ENCODE measurements at regions not wholly inside any gene's neighbourhood (a gene's known extent, or its start where the extent isn't known, plus 50 kb on each side); places are given as distances from the start of the nearest gene placed in this dataset.

GRCh38 chr20:40809361-40809760, 120.3 kb upstream of the MAFB start:
- no peaks in the 10 kb centered on the region for H3K36me3 ChIP-seq
- H3K27ac ChIP-seq = no peak overlapping the region
- H3K27me3 ChIP-seq = peaks cover 43% of the 10 kb centered on the region
- no peaks in the 10 kb centered on the region for H3K4me1 ChIP-seq
- DNase-seq = no peak
- no peaks in the 10 kb centered on the region for H3K9me3 ChIP-seq (replicated peaks)
- no peak overlapping the region for H3K4me3 ChIP-seq

DNA sequence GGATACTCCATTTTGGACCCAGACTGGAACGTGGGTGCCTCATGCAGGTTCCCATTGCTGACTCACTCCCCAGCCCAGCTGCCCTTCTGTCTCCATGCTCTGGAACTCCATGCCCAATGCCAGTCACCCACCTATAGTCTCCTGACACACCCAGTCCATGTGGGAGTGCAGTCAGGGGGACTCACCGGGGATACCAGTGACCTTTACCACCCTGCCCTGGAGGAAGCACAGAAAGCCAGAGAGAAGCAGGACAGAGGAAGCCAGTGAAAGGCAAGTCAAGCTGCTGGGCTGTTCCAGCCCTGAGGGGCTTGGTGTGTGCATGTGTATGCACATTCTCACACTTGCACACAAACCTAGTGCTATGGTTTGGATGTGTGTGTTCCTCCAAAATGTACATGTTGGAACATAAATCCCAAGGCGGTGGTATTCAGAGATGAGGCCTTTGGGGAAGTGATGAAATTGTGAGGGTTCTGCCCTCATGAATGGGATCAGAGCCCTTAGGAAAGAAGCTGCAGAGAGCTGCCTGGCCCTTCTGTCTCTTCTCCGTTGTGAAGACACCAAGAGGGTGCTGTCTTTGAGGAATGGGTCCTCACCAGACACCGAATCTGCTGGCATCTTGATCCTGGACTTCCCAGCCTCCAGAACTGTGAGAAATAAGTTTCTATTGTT, 121.4 kb upstream of the MAFB start:
- H3K4me1 ChIP-seq = no peaks in the 10 kb centered on the region
- H3K4me3 ChIP-seq = no peak overlapping the region
- no peaks in the 10 kb centered on the region for H3K9me3 ChIP-seq (replicated peaks)
- DNase-seq = no peak
- no peak overlapping the region for H3K27ac ChIP-seq
- H3K27me3 ChIP-seq = peaks cover 43% of the 10 kb centered on the region
- H3K36me3 ChIP-seq = no peaks in the 10 kb centered on the region

DNA sequence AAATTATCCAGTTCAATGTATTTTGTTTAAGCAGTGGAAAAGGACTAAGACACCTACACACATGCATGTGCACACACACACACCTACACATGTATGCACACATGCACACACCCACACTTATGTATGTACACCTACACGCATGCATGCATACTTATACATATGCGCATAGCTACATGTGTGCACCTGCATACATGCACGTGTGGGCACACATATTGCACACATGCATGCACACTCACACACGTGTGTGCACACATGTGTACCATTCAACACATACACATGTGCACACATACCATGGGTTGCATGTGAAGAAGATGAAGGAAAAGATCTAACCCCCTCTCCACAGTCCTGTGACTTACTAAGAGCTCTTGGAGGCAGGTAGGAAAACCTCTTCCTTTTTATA, 122.0 kb upstream of the MAFB start:
- H3K36me3 ChIP-seq = no peaks in the 10 kb centered on the region
- no peak overlapping the region for H3K27ac ChIP-seq
- H3K4me3 ChIP-seq = no peak overlapping the region
- H3K4me1 ChIP-seq = no peaks in the 10 kb centered on the region
- no peaks in the 10 kb centered on the region for H3K9me3 ChIP-seq (replicated peaks)
- H3K27me3 ChIP-seq = peaks cover 46% of the 10 kb centered on the region
- DNase-seq = no peak

DNA sequence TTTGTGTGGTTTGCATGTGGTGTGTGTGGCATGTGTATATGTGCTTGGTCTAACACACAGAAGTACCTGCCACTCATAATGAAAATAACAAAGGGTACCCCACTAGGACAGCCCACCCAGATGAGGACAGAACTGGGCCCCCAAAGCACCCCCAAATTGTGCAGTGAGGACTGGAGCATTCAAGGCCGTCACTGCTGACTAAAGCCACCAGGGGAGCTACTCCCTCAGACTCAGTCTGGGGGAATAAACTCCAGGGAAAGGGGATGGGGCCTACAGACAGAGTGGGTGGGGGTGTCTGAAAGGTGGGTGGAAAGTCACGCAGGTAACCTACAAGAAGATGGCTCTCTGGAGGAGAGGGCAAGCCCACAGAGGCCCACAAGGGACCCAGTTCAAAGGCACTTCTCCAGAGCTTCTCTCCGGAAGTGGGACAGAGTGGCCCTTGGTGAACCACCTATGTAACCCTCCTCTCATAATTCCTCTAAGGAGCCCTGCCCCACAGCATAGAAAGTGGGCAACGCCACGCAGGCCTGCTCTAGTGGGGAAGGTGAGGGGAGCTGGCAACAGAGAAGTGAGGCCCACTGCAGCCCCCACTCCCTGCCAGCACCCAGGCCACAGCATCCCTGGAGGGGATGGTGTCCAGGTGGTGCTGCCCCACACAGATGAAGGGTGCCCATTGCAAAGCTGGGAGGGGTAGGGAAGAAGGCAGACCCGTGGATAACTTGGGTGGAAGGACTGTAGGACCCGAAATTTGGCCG, 122.8 kb upstream of the MAFB start:
- no peaks in the 10 kb centered on the region for H3K4me1 ChIP-seq
- no peak overlapping the region for H3K27ac ChIP-seq
- no peaks in the 10 kb centered on the region for H3K36me3 ChIP-seq
- H3K9me3 ChIP-seq (replicated peaks) = no peaks in the 10 kb centered on the region
- no peak for DNase-seq
- no peak overlapping the region for H3K4me3 ChIP-seq
- peaks cover 43% of the 10 kb centered on the region for H3K27me3 ChIP-seq

- H3K9me3 ChIP-seq (replicated peaks) = no peaks in the 10 kb centered on the region
- no peak for DNase-seq
Measured at GRCh38 chr20:40812415-40812925, 123.4 kb upstream of the MAFB start.

DNA sequence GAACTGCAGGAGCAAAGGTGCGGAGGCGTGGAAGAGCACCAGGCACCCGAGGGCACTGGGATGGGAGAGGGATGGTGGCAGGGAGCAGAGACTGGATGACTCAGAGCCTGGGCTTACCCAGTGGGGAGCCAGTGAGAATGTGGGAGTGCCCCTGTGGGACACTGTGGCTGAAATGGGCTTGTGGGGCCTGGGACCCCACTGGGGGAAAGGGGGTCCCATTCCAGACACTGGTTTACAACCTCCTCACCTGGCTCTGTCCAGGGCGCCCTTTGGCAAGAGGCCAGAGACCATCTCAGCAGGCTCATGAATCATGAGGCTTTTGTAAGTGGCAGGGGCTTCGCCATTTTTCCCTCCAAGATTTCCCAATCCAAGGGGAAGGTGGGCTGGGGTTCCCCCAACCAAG, 124.0 kb upstream of the MAFB start:
- H3K36me3 ChIP-seq = no peaks in the 10 kb centered on the region
- H3K9me3 ChIP-seq (replicated peaks) = no peaks in the 10 kb centered on the region

More at GRCh38 chr20:40812415-40812925, 123.4 kb upstream of the MAFB start:
- H3K4me3 ChIP-seq = no peak overlapping the region
- H3K27me3 ChIP-seq = peaks cover 37% of the 10 kb centered on the region
- no peak overlapping the region for H3K27ac ChIP-seq
- H3K4me1 ChIP-seq = no peaks in the 10 kb centered on the region
- H3K36me3 ChIP-seq = no peaks in the 10 kb centered on the region

GRCh38 chr20:40813708-40814630, 124.9 kb upstream of the MAFB start:
- DNase-seq = no peak
- Histone ChIP-seq H3K4me1 (no peaks in the 10 kb centered on the region), H3K36me3 (no peaks in the 10 kb centered on the region)

More for the DNA sequence above, 124.0 kb upstream of the MAFB start:
- DNase-seq = no peak
- Histone ChIP-seq H3K27ac (no peak overlapping the region), H3K4me3 (no peak overlapping the region), H3K4me1 (no peaks in the 10 kb centered on the region), H3K27me3 (peaks cover 32% of the 10 kb centered on the region)

DNA sequence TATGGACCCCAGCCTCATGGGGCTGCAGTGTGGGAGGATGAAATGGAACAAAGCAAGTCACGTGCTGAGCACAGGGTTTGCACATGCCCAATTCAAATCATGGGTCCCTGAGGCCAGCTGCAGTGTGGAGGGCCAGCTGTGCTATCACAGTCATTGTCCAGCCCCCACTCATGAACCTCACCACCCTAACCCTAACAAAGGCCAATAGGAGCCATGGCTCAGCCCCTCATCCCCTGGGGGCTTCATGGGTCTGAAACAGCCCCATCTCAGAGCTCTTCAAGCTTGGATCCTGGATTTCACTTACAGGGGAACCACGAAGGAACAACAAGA, 125.6 kb upstream of the MAFB start:
- Histone ChIP-seq H3K36me3 (no peaks in the 10 kb centered on the region), H3K4me1 (no peaks in the 10 kb centered on the region), H3K27me3 (peaks cover 16% of the 10 kb centered on the region), H3K27ac (no peak overlapping the region), H3K9me3 (replicated peaks) (no peaks in the 10 kb centered on the region), H3K4me3 (no peak overlapping the region)
- DNase-seq = no peak

More at GRCh38 chr20:40813708-40814630, 124.9 kb upstream of the MAFB start:
- Histone ChIP-seq H3K27ac (no peak overlapping the region), H3K4me3 (no peak overlapping the region), H3K27me3 (peaks cover 23% of the 10 kb centered on the region), H3K9me3 (replicated peaks) (no peaks in the 10 kb centered on the region)

DNA sequence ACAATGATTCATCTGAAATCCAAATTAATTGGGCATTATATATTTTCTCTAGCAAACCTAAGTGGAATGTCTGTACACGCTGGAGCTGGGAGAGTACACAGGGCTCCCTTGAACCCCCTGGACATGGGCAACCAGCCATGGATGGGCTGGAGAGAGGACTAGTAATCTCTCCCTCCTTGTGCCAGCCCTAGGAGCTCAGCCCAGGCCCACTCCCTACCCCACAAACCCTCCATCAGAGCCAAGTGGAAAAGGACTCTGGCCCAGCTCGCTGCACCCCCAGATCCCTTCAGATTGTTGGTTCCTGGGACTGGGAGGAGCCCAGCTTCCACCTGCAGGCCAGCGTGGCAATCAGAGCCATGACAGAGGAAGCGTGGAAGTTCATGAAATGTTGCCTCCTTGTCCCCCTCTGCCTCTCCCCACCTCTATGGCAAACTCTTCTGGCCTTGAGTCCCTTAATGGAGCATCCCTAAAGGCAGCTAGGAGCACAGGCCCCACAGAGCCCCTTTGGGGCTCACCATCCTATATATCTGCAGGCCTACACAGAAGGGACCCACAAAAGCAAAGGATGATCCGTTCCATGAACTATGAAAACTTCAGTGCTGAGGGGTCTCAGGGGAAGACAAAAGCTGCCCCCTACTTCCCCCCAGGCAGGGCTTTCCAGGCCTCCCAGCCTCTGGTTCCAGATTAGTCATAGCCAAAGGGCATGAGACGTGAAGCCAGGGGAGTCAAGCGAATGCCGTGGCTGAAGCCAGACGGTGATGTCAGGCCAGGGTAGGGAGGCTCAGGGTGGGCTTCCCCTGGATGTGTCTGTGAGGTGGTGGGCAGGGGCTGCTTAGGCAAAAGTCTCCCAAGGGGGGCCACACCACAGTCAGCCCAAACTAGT, 126.4 kb upstream of the MAFB start:
- no peak for DNase-seq
- no peaks in the 10 kb centered on the region for H3K4me1 ChIP-seq
- H3K36me3 ChIP-seq = no peaks in the 10 kb centered on the region
- no peak overlapping the region for H3K27ac ChIP-seq
- no peaks in the 10 kb centered on the region for H3K9me3 ChIP-seq (replicated peaks)
- no peak overlapping the region for H3K4me3 ChIP-seq
- H3K27me3 ChIP-seq = peaks cover 12% of the 10 kb centered on the region; the same call in 1 of the 2 replicates

- H3K9me3 ChIP-seq (replicated peaks) = no peaks in the 10 kb centered on the region
- no peak overlapping the region for H3K4me3 ChIP-seq
- H3K27ac ChIP-seq = no peak overlapping the region
- peaks cover 12% of the 10 kb centered on the region; the same call in 1 of the 2 replicates for H3K27me3 ChIP-seq
- H3K36me3 ChIP-seq = no peaks in the 10 kb centered on the region
- DNase-seq = no peak
- no peaks in the 10 kb centered on the region for H3K4me1 ChIP-seq
Measured at GRCh38 chr20:40816039-40816352, 127.0 kb upstream of the MAFB start.

DNA sequence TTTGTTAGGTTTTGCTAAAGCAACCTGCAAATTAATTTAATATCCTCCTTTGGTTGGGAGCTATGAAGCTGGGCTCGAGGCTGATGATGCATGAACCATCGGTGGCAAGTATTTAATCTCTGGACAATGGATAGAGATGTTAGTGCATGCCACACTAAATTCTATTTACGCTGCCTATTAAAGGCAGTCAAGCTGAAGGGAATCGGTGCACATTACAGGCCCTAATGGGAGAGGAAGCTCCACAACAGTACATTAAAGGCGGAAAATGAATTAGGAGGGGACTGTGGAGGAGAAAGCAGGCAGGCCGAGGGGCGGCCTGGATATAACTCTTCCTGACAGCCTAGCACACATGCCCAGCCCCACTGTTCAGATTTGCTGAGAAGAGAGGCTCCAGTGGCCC, 132.4 kb upstream of the MAFB start:
- Histone ChIP-seq H3K4me1 (no peaks in the 10 kb centered on the region), H3K4me3 (no peak overlapping the region), H3K27me3 (peaks cover 8% of the 10 kb centered on the region), H3K27ac (no peak overlapping the region), H3K36me3 (no peaks in the 10 kb centered on the region), H3K9me3 (replicated peaks) (no peaks in the 10 kb centered on the region)
- no peak for DNase-seq

GRCh38 chr20:40826699-40827098, 137.7 kb upstream of the MAFB start:
- H3K27me3 ChIP-seq = peaks cover 8% of the 10 kb centered on the region
- H3K4me1 ChIP-seq = no peaks in the 10 kb centered on the region
- H3K36me3 ChIP-seq = no peaks in the 10 kb centered on the region
- H3K9me3 ChIP-seq (replicated peaks) = no peaks in the 10 kb centered on the region
- no peak overlapping the region for H3K4me3 ChIP-seq
- no peak overlapping the region for H3K27ac ChIP-seq
- no peak for DNase-seq

DNA sequence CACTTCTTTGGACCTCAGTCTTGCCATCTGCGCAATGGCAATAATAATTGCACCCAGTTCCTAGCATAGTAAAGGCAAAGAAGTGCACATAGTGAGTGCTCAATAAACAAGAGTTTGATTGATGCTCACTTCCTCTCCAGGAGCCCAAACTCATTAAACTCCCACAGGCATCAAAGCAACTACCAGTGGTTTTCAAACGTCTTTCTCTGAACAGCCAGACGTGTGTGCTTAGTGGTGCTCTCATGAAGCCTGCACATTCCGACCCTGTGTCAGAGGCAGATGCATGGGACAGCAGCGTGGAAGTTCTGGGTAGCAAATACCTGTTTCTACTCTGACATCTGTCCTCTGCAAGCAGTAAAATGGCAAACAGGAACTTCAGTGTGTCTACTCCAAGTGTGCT, 146.3 kb upstream of the MAFB start:
- H3K27me3 ChIP-seq = peaks cover 19% of the 10 kb centered on the region

GRCh38 chr20:40838509-40838908, 149.5 kb upstream of the MAFB start:
- H3K36me3 ChIP-seq = no peaks in the 10 kb centered on the region
- no peak for DNase-seq
- H3K27ac ChIP-seq = no peak overlapping the region
- no peaks in the 10 kb centered on the region for H3K4me1 ChIP-seq
- no peak overlapping the region for H3K4me3 ChIP-seq
- H3K9me3 ChIP-seq (replicated peaks) = no peaks in the 10 kb centered on the region
- peaks cover 22% of the 10 kb centered on the region for H3K27me3 ChIP-seq

More for the DNA sequence above, 146.3 kb upstream of the MAFB start:
- Histone ChIP-seq H3K27ac (no peak overlapping the region), H3K4me1 (no peaks in the 10 kb centered on the region), H3K9me3 (replicated peaks) (no peaks in the 10 kb centered on the region), H3K4me3 (no peak overlapping the region), H3K36me3 (no peaks in the 10 kb centered on the region)
- DNase-seq = no peak

Measured in SJCRH30 (cell line).